Prostate gland (tissue), 2 donors: ENCODE measurements at regions not wholly inside any gene's neighbourhood (a gene's known extent, or its start where the extent isn't known, plus 50 kb on each side); places are given as distances from the start of the nearest gene placed in this dataset.

Experiments used
- DNase-seq: peaks from one replicate; pipeline ENCODE4 v3.0.0-alpha.2; 2019; ENCODE audit warnings: low spot score
- H3K27ac ChIP-seq, 2 donors: fragments of 200-600 bp; sonication (generic); 2 replicates each; pipeline ENCODE4 v1.5.1; 2017 to 2019
- H3K27me3 ChIP-seq: fragments of 200-600 bp; sonication (generic); replicated peaks from 2 replicates; pipeline ENCODE4 v1.5.1; 2019; ENCODE audit not compliant: insufficient read depth
- H3K36me3 ChIP-seq, 2 donors: fragments of 200-600 bp; sonication (generic); 1 replicate in 1 of 2; 2 replicates in 1 of 2; pipeline versions ENCODE4 v1.5.1 to v1.8.1; 2017 to 2019
- H3K4me1 ChIP-seq: fragments of 200-600 bp; sonication (generic); replicated peaks from 2 replicates; pipeline ENCODE4 v1.5.1; 2019
- H3K4me3 ChIP-seq, 2 donors: fragments of 200-600 bp; sonication (generic); 2 replicates each; pipeline ENCODE4 v1.5.1; 2017 to 2019
- H3K9me3 ChIP-seq: fragments of 200-600 bp; sonication (generic); 2 replicates; pipeline ENCODE4 v1.5.1; 2017
- POLR2A ChIP-seq: fragments of 450-650 bp; IDR thresholded peaks from one replicate; pipeline ENCODE4 v1.6.1; 2016; ENCODE audit warnings: antibody characterized with exemption, mild to moderate bottlenecking
- POLR2AphosphoS5 ChIP-seq: sonication (generic); formaldehyde crosslinking; IDR thresholded peaks from one replicate; pipeline ENCODE4 v1.6.1; 2017; ENCODE audit warnings: antibody characterized with exemption
- WGBS: methylation state at CpG from one replicate; pipeline ENCODE4 v1.1.5; 2018; 5-methylcytosine and 5-hydroxymethylcytosine counted together
- intact Hi-C: fragments of 100-400 bp; cut with DNase I; formaldehyde crosslinking; loops from one replicate; pipeline ENCODE4 v1.14.2; 2022
- TF ChIP-seq, protein P1 (sequence below), 4 experiments: fragments of 200-600 bp in 2 of 4; fragments of 450-650 bp in 2 of 4; sonication (generic) in 2 of 4; IDR thresholded peaks; 1 replicate in 3 of 4; 2 replicates in 1 of 4; pipeline ENCODE4 v1.5.1; 2016 to 2019; ENCODE audit warnings: antibody characterized with exemption in 4 of 4, mild to moderate bottlenecking in 2 of 4, moderate library complexity in 2 of 4

DNA sequence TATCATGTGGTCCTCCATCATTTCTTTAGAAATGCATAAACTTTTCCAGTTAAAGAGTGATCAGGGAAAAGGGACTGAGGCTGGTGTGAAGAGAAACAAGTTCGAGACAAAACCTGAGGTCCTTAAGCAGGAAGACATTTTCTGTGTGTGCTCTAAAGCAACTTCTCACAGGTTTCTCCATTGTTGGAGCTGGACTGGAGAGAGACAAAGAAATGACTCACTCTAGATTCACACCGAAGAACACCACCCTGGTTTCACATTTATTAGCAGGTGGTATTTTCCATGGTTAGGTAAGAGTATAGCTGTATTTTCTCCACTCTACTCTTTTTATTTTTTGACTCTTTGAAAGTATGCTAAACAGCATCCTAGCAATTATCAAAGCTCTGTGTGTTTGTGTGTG lies 736.4 kb downstream of the KCNA4 start:
- H3K27ac ChIP-seq: no peak overlapping the region
- H3K27me3 ChIP-seq: no peaks in the 10 kb centered on the region
- intact Hi-C loops: no loop called here
- TF ChIP-seq POLR2AphosphoS5: no peak
- no peak for TF ChIP-seq POLR2A
- no peaks in the 10 kb centered on the region for H3K36me3 ChIP-seq
- H3K4me1 ChIP-seq: no peaks in the 10 kb centered on the region
- no peak for DNase-seq
- WGBS: 68% methylated on average over 2 of the region's 2 CpGs
- no peaks in the 10 kb centered on the region for H3K9me3 ChIP-seq
- no peak overlapping the region for H3K4me3 ChIP-seq

DNA sequence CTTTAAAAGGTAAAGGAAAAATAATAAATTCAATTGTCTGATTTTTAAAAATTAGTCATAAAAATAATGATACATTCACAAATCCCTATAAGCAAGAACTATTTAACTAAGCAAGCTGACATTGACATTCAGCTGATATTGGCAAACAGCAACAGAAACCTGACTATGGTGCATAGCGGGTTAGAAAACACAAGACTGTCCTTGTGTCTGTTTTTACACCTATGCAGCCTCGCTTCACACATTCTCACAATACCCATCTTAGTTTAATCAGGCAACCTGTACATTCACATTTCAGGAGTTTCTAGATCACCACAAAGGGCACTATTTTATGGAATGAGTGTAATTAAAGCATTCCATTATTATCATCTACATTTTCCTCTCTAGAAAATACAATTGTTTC lies 737.1 kb downstream of the KCNA4 start:
- Histone ChIP-seq H3K4me1 (no peaks in the 10 kb centered on the region), H3K36me3 (no peaks in the 10 kb centered on the region), H3K27me3 (no peaks in the 10 kb centered on the region), H3K4me3 (no peak overlapping the region), H3K9me3 (no peaks in the 10 kb centered on the region), H3K27ac (no peak overlapping the region)
- intact Hi-C loops: no loop called here
- 91% methylated on average over 2 of the region's 2 CpGs for WGBS
- TF ChIP-seq, protein P1, sequence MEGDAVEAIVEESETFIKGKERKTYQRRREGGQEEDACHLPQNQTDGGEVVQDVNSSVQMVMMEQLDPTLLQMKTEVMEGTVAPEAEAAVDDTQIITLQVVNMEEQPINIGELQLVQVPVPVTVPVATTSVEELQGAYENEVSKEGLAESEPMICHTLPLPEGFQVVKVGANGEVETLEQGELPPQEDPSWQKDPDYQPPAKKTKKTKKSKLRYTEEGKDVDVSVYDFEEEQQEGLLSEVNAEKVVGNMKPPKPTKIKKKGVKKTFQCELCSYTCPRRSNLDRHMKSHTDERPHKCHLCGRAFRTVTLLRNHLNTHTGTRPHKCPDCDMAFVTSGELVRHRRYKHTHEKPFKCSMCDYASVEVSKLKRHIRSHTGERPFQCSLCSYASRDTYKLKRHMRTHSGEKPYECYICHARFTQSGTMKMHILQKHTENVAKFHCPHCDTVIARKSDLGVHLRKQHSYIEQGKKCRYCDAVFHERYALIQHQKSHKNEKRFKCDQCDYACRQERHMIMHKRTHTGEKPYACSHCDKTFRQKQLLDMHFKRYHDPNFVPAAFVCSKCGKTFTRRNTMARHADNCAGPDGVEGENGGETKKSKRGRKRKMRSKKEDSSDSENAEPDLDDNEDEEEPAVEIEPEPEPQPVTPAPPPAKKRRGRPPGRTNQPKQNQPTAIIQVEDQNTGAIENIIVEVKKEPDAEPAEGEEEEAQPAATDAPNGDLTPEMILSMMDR (IDR thresholded peaks at IDR 0.05): no peak
- no peak for TF ChIP-seq POLR2AphosphoS5
- TF ChIP-seq POLR2A: no peak
- DNase-seq: no peak

GRCh38 chr11:29272019-29272654 lies 744.7 kb downstream of the KCNA4 start:
- 72% methylated on average over 5 of the region's 5 CpGs for WGBS
- no peak for DNase-seq
- intact Hi-C loops: no loop called here
- H3K4me3 ChIP-seq: no peak overlapping the region
- H3K27me3 ChIP-seq: no peaks in the 10 kb centered on the region
- no peaks in the 10 kb centered on the region for H3K9me3 ChIP-seq
- H3K27ac ChIP-seq: no peak overlapping the region
- no peaks in the 10 kb centered on the region for H3K36me3 ChIP-seq
- TF ChIP-seq POLR2AphosphoS5 (no peak), POLR2A (no peak)
- TF ChIP-seq, protein P1 (IDR thresholded peaks at IDR 0.05): no peak
- no peaks in the 10 kb centered on the region for H3K4me1 ChIP-seq

DNA sequence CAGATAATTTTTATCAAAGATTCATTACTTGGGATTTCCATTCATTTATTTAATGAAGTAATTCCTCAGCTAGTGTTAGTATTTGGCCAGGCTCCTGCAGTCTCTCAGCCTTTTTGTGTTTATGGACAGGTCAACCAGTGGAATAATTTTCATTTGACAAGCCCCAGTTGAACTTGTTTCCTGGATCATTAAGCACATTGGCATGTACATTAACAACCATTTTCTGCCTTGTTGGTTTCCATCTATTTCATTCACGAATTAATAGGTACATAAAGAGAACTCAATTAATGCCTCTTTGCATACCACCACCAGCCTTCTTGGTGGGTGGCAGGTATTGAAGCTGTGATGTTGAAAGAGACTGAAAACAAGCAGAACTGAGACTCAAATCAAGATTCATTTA lies 745.2 kb downstream of the KCNA4 start:
- Histone ChIP-seq H3K27me3 (no peaks in the 10 kb centered on the region), H3K9me3 (no peaks in the 10 kb centered on the region), H3K4me3 (no peak overlapping the region), H3K36me3 (no peaks in the 10 kb centered on the region), H3K4me1 (no peaks in the 10 kb centered on the region), H3K27ac (no peak overlapping the region)
- intact Hi-C loops: no loop called here
- DNase-seq: no peak
- TF ChIP-seq, protein P1 (IDR thresholded peaks at IDR 0.05): no peak
- TF ChIP-seq POLR2AphosphoS5 (no peak), POLR2A (no peak)
- WGBS: 19% methylated on average over 1 of the region's 1 CpG

DNA sequence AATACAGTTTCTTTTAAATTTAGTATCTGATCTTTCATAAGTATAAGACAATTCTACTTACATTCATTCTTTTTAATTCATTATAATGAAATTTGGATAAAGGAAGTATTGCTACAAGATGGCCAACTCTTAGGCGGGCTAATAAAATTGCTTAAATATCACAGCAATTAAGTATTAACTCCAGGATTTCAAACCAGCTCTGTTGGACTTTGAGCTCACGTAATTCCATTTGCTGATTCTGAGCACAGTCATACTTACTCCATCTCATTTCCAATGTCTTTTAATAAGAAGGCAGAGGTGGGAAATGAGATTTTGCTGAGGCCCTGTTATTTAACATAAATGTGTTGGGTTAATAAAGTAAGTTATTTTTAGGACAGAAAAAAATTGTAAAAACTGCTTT lies 748.1 kb downstream of the KCNA4 start:
- TF ChIP-seq, protein P1 (IDR thresholded peaks at IDR 0.05): no peak
- TF ChIP-seq POLR2AphosphoS5 (no peak), POLR2A (no peak)
- 81% methylated on average over 2 of the region's 2 CpGs for WGBS
- no peak for DNase-seq
- Histone ChIP-seq H3K27ac (no peak overlapping the region), H3K4me1 (no peaks in the 10 kb centered on the region), H3K9me3 (no peaks in the 10 kb centered on the region), H3K4me3 (no peak overlapping the region), H3K27me3 (no peaks in the 10 kb centered on the region), H3K36me3 (no peaks in the 10 kb centered on the region)
- intact Hi-C loops: no loop called here
